NCI-H1930 (cell line): ENCODE measurements at regions not wholly inside any gene's neighbourhood (a gene's known extent, or its start where the extent isn't known, plus 50 kb on each side); places are given as distances from the start of the nearest gene placed in this dataset.
"Not testable (repeated sequence)": the region's sequence is repeated elsewhere in the genome, so short reads cannot be mapped to it uniquely, and the experiment has no call there.

ENCODE experiments used
- DNase-seq, 2 experiments: peaks; one replicate each; lab custom pipeline; 2025; lab: John Stamatoyannopoulos, UW

DNA sequence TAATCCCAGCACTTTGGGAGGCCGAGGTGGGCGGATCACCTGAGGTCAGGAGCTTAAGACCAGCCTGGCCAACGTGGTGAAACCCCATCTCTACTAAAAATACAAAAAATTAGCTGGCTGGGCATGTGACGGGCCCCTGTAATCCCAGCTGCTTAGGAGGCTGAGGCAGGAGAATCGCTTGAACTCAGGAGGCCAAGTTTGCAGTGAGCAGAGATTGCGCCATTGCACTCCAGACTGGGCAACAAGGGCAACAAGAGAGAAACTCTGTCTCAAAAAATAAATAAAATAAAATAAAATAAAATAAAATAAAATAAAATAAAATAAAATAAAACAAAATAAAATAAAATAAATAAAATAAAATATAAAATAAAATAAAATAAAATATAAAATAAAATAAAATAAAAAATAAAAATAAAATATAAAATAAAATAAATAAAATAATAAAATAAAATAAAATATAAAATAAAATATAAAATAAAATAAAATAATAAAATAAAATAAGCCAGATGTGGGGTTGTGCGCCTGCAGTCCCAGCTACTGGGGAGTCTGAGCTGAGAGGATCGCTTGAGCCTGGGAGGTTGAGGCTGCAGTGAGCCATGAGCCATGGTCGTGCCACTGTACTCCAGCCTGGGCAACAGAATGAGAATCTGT, 49.8 kb upstream of the ITGB1 start:
- DNase-seq = not testable (repeated sequence)
